Germinal center (tissue), 1 donor: ENCODE measurements at regions not wholly inside any gene's neighbourhood (a gene's known extent, or its start where the extent isn't known, plus 50 kb on each side); places are given as distances from the start of the nearest gene placed in this dataset.

Experiments
- DNase-seq: peaks from one replicate; pipeline ENCODE4 v3.0.0; 2012; ENCODE audit warnings: mixed read lengths, low spot score

GRCh38 chrX:13147733-13148132, 103.3 kb upstream of the FAM9C start:
- no peak for DNase-seq

GRCh38 chrX:13147147-13147546, 102.7 kb upstream of the FAM9C start:
- DNase-seq: no peak

GRCh38 chrX:13144927-13145655, 100.7 kb upstream of the FAM9C start:
- no peak for DNase-seq

GRCh38 chrX:13142891-13143290, 98.5 kb upstream of the FAM9C start:
- no peak for DNase-seq

GRCh38 chrX:13140007-13140406, 95.6 kb upstream of the FAM9C start:
- DNase-seq: no peak

- DNase-seq: no peak
Measured at GRCh38 chrX:13131396-13132137, 87.1 kb upstream of the FAM9C start.

GRCh38 chrX:13130816-13131215, 86.4 kb upstream of the FAM9C start:
- DNase-seq: no peak

- DNase-seq: no peak
Measured at GRCh38 chrX:13128104-13128503, 83.7 kb upstream of the FAM9C start.

- no peak for DNase-seq
Measured at GRCh38 chrX:13126775-13127174, 82.4 kb upstream of the FAM9C start.

- DNase-seq: no peak
Measured at GRCh38 chrX:13125188-13125587, 80.8 kb upstream of the FAM9C start.

- DNase-seq: no peak
Measured at GRCh38 chrX:13123857-13124345, 79.5 kb upstream of the FAM9C start.

GRCh38 chrX:13123247-13123856, 78.9 kb upstream of the FAM9C start:
- DNase-seq: no peak

GRCh38 chrX:13121020-13121555, 76.7 kb upstream of the FAM9C start:
- no peak for DNase-seq

GRCh38 chrX:13120017-13120416, 75.6 kb upstream of the FAM9C start:
- no peak for DNase-seq

GRCh38 chrX:13119386-13119785, 75.0 kb upstream of the FAM9C start:
- no peak for DNase-seq

GRCh38 chrX:13115146-13115855, 70.9 kb upstream of the FAM9C start:
- no peak for DNase-seq

- no peak for DNase-seq
Measured at GRCh38 chrX:13112499-13112898, 68.1 kb upstream of the FAM9C start.

- no peak for DNase-seq
Measured at GRCh38 chrX:13110433-13111324, 66.3 kb upstream of the FAM9C start.

GRCh38 chrX:13109817-13110216, 65.4 kb upstream of the FAM9C start:
- DNase-seq: no peak

- no peak for DNase-seq
Measured at GRCh38 chrX:13103914-13104274, 59.5 kb upstream of the FAM9C start.
